T47D (cell line): ENCODE measurements at regions not wholly inside any gene's neighbourhood (a gene's known extent, or its start where the extent isn't known, plus 50 kb on each side); places are given as distances from the start of the nearest gene placed in this dataset.

Experiments
- DNase-seq, 2 experiments: peaks; one replicate each; pipeline versions ENCODE4 v3.0.0 to v3.0.0-alpha.2; 2011 to 2012; ENCODE audit warnings: low read depth in 1 of 2, low spot score in 1 of 2
- JUND ChIP-seq: IDR thresholded peaks from 2 replicates; pipeline ENCODE4 v1.6.1; 2012; ENCODE audit warnings: low read depth
- in situ Hi-C: cut with HindIII; loops from 2 replicates; pipeline ENCODE4 v1.10.0; 2016; ENCODE audit warnings: low sequenced_read_pairs, low pct_unique_long_range_greater_than_20kb

DNA sequence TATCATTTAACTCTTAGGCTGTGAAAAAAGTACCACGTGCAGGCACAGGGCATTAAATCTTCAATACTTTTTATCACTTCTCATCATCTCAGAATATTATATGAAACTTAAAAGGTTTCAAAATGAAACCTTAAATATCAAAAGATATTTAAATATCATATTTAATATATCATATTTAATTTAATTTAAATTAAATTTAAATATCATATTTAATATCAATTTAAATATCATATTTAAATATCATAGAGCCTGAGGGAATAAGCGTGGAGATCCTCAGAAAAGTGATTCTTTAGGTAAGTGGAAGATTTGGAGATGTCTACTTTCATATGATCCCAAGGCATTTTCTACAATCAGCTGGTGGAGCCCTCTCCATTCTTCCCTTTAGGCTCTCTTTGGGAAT lies 716.6 kb downstream of the OTOL1 start:
- in situ Hi-C loops: no loop called here
- TF ChIP-seq JUND: no peak
- no peak for DNase-seq

DNA sequence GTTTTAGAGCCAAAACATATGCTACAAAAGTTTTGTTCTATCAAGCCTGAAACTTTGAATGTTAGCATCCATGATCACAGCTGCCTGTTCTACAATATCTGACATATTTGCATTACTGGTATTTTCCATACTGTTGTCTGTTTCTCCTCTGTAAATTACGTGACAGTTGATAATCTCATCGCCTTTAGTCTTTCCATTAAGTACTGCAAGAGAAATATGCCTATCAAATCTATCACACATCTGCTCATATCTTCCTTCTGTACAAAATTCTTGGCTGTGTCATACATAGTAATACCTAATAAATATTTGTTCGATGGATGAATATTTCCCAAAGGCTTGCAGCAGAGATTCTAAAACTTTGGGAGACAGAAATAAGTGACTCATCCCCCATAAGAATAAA lies 717.3 kb downstream of the OTOL1 start:
- in situ Hi-C loops: no loop called here
- no peak for DNase-seq
- TF ChIP-seq JUND: no peak

DNA sequence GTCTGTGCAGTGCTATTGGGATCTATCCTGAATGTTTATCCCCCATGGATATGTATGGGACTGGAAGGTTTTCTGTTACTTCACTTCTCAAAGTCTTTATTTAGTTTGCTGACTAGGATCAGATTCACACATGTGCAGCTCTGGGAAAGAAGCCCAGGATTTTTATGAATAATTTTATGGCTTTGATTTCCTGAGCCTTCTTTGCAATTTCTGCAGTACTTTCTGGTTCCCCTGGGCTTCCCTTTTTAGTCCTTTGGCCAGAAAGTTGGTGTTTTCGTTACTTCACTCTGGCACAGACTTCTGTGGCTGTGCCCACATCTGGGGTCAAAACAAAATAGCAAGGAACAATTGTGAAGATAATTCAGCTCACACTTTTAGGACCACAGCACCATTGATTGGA lies 721.0 kb downstream of the OTOL1 start:
- in situ Hi-C loops: no loop called here
- DNase-seq: no peak
- TF ChIP-seq JUND: no peak

DNA sequence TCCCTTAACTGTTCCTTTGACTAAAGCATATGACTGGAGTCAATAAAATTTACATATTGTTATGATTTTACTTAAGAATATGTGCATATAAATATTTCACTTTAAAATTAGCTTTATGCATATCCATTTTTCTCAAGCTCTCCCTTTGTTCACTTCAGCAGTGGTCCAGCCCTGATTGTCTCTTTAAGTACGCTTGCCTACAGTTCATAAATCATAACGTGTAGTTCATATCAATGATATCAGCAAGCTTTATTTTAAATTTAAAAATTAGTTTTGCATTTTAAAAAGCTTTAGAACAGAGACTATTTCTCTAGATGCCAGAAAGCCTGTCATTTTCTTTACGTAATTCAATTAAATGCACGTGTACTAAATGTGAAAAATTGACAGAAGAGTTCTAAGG lies 721.9 kb downstream of the OTOL1 start:
- in situ Hi-C loops: no loop called here
- DNase-seq: no peak
- TF ChIP-seq JUND: no peak

DNA sequence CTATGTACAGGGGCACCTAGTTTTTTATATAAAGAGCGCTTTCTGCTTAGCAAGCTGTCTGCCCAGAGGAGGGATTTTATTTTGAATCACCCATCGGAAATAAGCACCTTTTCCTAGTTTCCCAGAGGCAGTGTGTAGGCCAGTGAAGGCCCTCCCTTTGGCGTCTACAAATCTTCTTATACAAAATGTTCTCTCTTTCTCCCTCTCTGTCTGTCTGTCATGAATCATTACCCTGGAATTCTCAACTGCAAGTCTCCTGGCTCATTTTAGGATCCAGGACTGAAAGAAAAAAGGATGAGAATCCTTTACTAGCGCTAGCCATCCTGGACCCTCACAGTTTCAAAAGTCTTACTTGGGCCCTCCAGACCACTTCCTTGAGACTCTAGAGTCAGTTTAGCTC lies 728.1 kb downstream of the OTOL1 start:
- TF ChIP-seq JUND: no peak
- in situ Hi-C loops: no loop called here
- DNase-seq: no peak

DNA sequence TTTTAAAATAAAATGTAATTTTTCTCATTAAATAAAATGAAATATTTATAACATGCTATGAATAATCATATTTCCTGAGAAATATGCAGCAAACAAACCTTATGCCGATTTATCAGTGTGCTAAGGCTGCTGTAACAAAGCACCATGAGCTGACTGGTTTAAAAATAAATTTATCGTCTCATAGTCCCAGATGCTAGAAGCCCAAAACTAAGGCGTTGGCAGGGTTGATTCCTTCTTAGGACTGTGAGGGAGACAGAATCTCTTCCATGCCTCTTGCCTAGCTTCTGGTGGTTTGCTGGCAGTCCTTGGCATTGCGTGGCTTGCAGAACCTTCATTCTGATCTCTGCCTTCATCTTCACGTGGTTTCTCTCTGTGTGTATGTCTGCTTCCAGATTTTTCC lies 740.3 kb downstream of the OTOL1 start:
- in situ Hi-C loops: no loop called here
- no peak for DNase-seq
- TF ChIP-seq JUND: no peak

DNA sequence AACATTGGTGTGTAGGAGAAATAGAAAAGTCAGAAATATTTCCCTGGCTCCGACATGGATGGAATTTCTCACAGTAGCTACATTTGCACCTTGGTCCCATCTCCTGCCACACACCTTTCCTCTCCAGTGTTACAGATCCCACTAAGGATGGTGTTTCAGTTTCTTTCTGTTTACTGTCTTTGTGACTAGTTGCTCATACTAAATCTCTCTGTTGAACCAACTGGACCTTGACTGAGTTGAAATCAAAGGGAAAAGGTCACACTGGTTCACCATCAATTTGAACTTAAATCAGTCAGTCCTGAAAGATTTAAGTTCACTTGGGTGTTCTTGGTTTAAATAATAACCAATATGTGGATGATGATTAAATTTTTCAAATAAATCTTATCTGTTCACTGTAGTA lies 754.2 kb downstream of the OTOL1 start:
- no peak for TF ChIP-seq JUND
- in situ Hi-C loops: no loop called here
- no peak for DNase-seq

DNA sequence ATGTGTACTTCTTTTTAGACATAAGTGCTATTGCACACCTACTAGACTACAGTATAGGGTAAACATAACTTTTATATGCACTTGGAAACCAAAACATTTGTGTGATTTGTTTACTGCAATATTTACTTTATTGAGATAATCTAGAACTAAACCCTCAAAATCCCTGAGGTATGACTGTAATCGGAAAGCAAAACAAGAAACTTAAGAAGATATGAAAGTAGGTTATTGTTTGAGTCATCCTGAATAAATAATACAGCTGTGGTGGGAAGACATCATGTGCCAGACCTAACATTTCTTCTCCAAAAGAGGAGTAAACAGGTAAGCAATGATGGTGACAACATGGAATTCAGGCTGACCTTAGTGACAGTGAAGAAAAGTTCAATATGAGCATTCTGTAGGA lies 765.5 kb downstream of the OTOL1 start:
- no peak for TF ChIP-seq JUND
- DNase-seq: no peak
- in situ Hi-C loops: no loop called here

DNA sequence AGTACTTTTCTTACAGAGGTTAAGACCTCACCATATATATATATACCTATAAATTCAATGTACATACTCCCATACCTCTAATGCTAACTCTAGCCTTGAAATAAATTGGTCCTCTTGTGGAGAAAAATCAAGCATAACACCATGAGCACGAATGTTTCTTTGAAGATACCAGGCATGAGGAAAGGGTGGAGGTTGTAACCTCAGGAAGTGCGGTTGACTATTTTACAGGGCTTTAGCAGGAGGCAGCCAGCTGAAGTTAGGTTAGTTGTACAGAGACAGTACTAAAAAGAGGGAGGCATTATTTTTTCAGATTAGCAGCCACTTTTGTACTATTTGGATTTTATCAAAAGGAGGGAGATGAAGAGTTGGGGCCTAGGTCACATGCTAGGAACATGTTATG lies 767.0 kb downstream of the OTOL1 start:
- in situ Hi-C loops: no loop called here
- no peak for TF ChIP-seq JUND
- no peak for DNase-seq

DNA sequence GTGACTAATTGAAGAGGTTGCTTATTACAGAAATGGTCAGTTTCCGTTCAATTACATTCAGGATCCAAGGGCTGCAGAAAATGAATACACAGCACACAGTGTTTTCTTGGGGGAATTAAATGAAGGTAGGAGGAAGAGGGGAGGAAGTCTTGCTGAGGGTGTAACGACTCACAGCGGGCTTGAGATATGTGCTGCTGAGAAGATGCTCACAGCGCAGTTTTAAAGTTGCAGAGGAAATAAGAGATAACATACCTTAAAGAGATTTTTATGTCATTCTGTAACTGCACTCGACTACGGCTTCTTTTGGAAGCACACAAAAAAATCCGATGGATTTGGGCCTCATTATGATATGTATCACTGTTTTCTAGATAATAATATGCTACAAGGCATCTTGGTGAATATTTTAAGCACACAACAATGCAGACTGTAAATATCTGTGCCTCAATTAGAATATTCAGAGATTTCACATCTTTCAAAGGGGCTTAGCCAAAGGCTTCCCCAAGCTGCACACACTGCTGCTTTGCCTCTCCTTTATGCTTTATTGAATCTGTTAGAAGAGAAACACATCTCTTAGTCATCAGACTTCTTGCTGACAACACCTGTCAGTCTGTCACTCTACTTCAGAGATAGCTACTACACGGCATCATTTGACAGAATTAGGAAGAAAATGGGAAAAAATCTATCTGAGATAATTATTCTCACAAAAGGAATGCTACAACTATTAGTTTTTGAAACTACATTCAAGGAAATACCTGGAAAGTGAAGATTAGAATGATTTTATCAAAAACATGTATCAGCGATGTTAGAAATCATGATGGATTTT lies 773.2 kb downstream of the OTOL1 start:
- DNase-seq: no peak
- in situ Hi-C loops: no loop called here
- no peak for TF ChIP-seq JUND

DNA sequence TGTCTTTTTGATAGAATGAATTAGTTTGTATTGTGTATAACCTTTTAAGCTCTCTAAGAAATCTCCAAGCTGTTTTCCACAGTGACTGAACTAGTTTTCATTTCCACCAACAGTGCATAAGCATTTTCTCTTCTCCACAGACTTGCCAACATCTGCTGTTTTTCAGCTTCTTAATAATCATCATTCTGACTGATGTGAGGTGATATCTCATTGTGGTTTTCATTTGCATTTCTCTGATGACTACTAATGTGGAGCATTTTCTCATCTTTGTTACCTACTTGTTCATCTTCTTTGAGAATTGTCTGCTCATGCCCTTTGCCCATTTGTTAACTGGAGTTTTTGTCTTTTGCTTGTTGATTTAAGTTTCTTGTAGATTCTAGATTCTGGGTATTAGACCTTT lies 777.5 kb downstream of the OTOL1 start:
- in situ Hi-C loops: no loop called here
- no peak for DNase-seq
- no peak for TF ChIP-seq JUND

DNA sequence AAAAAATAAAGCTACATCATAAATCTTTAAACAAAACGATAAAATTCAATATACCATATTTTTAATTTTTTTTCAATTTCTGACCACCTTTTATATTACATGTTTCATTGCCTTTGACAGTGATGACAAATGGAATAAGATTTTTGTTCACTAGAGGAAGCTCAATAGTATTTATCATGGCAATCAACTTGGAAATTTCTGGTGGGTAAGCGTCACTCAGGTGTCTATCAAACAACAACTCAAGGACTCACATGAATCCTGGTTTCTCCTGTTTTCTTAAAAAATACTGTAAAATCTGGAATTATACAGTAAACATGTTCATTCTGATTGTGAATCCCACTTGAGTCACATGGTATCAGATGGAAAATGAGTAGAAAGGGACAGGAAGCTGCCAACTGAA lies 782.2 kb downstream of the OTOL1 start:
- in situ Hi-C loops: no loop called here
- DNase-seq: no peak
- no peak for TF ChIP-seq JUND

DNA sequence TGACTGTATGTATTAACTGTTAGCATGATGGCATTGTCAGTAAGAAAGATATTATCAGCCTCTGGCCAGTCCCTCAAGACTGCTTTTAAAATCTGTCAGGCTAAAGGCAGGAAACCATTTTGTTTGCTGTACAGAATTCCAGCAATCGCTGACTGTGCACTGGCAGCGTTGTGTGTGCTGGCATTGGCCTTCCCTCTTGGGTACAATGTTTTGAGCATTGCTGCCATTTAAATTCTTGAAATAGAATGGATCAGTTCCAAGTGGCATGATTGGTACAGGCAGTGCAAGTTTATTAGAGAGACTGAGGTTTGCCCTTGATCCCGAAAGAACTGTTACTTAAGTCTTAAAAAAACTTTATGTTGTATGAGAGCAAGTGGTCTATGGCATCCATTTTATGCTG lies 788.7 kb downstream of the OTOL1 start:
- in situ Hi-C loops: no loop called here
- no peak for TF ChIP-seq JUND
- DNase-seq: no peak

DNA sequence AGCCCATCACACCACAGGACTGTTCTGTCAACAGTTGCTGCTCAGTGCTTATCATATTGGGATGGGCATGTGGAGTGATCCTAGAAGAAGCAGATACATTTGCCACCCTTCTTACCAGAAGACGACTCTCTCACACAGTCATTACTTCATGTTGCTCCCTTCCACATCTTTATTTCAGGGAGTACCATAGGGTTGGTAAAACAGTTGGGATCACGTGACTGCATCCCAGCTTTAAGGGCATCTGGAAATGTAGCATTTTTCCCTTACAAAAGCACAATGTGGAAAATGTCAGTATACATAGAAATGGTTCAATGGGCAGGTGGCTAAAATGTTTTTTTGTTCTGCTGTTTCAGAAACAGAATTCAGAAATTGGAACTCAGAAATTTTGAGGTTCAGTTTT lies 791.0 kb downstream of the OTOL1 start:
- in situ Hi-C loops: no loop called here

DNA sequence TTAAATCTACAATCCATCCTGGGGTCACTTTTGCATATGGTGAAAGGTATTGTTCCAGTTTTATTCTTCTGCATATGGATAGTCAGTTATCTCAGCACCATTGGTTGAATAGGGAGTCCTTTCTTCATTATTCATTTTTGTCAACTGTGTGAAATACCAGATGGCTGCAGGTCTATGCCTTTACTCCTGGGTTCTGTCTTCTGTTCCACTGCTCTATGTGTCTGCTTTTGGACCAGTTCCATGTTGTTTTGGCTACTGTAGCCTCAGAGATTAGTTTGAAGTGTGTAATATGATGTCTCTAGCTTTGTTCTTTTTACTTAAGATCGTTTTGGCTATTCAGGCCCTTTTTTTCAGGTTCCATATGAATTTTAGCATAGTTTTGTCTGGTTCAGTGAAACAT lies 795.8 kb downstream of the OTOL1 start:
- TF ChIP-seq JUND: no peak
- in situ Hi-C loops: no loop called here
- DNase-seq: no peak

More for the DNA sequence above, 791.0 kb downstream of the OTOL1 start:
- no peak for DNase-seq
- TF ChIP-seq JUND: no peak
